22Rv1 (cell line): ENCODE measurements at regions not wholly inside any gene's neighbourhood (a gene's known extent, or its start where the extent isn't known, plus 50 kb on each side); places are given as distances from the start of the nearest gene placed in this dataset.

Experiments used
- H3K27ac ChIP-seq: fragments of 450-650 bp; 2 replicates; pipeline ENCODE4 v1.5.1; 2017
- CTCF ChIP-seq: fragments of 450-650 bp; IDR thresholded peaks from 2 replicates; pipeline ENCODE4 v1.5.1; 2017; ENCODE audit warnings: mild to moderate bottlenecking
- ZFX ChIP-seq: fragments of 450-650 bp; IDR thresholded peaks from 2 replicates; pipeline ENCODE4 v1.6.1; 2017; ENCODE audit warnings: antibody characterized with exemption, borderline replicate concordance

- TF ChIP-seq CTCF: no peak
- no peak for TF ChIP-seq ZFX
- H3K27ac ChIP-seq: no peak overlapping the region
Measured at GRCh38 chr16:60180609-60181008, 1446.5 kb upstream of the GOT2 start.

- TF ChIP-seq CTCF: no peak
- no peak for TF ChIP-seq ZFX
- H3K27ac ChIP-seq: no peak overlapping the region
Measured at GRCh38 chr16:60170196-60170595, 1436.1 kb upstream of the GOT2 start.

- TF ChIP-seq ZFX (no peak), CTCF (no peak)
- no peak overlapping the region for H3K27ac ChIP-seq
Measured at GRCh38 chr16:60166111-60166510, 1432.0 kb upstream of the GOT2 start.

GRCh38 chr16:60151987-60152386, 1417.9 kb upstream of the GOT2 start:
- TF ChIP-seq CTCF: no peak
- no peak for TF ChIP-seq ZFX
- no peak overlapping the region for H3K27ac ChIP-seq

GRCh38 chr16:60150907-60151306, 1416.8 kb upstream of the GOT2 start:
- TF ChIP-seq CTCF (no peak), ZFX (no peak)
- H3K27ac ChIP-seq: no peak overlapping the region

GRCh38 chr16:60143348-60143705, 1409.2 kb upstream of the GOT2 start:
- H3K27ac ChIP-seq: no peak overlapping the region
- TF ChIP-seq ZFX: no peak
- TF ChIP-seq CTCF: no peak

- H3K27ac ChIP-seq: no peak overlapping the region
- TF ChIP-seq ZFX (no peak), CTCF (no peak)
Measured at GRCh38 chr16:60142619-60143347, 1408.7 kb upstream of the GOT2 start.
